Fibroblast of lung (primary cell): ENCODE measurements at regions not wholly inside any gene's neighbourhood (a gene's known extent, or its start where the extent isn't known, plus 50 kb on each side); places are given as distances from the start of the nearest gene placed in this dataset.

ENCODE experiments used
- CTCF ChIP-seq, 2 donors: IDR thresholded peaks in 1 of 2; conservative IDR thresholded peaks in 1 of 2; 1 replicate in 1 of 2; 2 replicates in 1 of 2; pipeline ENCODE4 v1.5.1; 2011 to 2012; ENCODE audit warnings: low read length in 2 of 2, control low read depth in 1 of 2, inconsistent platforms in 1 of 2, low read depth in 1 of 2, mild to moderate bottlenecking in 1 of 2
- EZH2 ChIP-seq: IDR thresholded peaks from 2 replicates; pipeline ENCODE4 v1.5.1; 2012; ENCODE audit warnings: low read length, control low read depth, mild to moderate bottlenecking; ENCODE audit errors: missing control alignments

GRCh38 chr6:105892577-105893262, 193.4 kb upstream of the PRDM1 start:
- TF ChIP-seq CTCF (conservative IDR thresholded peaks at IDR 0.05 in 1 of 2, IDR thresholded peaks at IDR 0.05 in 1 of 2; ENCODE audit: low read depth in 1 of 2, low read length in 2 of 2) (no peak), EZH2 (no peak)
